ENCODE measurements at regions not wholly inside any gene's neighbourhood (a gene's known extent, or its start where the extent isn't known, plus 50 kb on each side); places are given as distances from the start of the nearest gene placed in this dataset.

GRCh38 chr3:184647405-184647936, 64.4 kb downstream of the MAGEF1 start:
- TF ChIP-seq POLR2A (IDR thresholded peaks at IDR 0.05): no peak
- no peak for TF ChIP-seq CTCF (IDR thresholded peaks at IDR 0.05 in 8 of 11, conservative IDR thresholded peaks at IDR 0.05 in 3 of 11)
- TF ChIP-seq POLR2AphosphoS5 (IDR thresholded peaks at IDR 0.05): no peak

Data from spleen (tissue), 7 donors.